Kidney (tissue), 13 donors: ENCODE measurements at regions not wholly inside any gene's neighbourhood (a gene's known extent, or its start where the extent isn't known, plus 50 kb on each side); places are given as distances from the start of the nearest gene placed in this dataset.

Source experiments
- DNase-seq, 5 donors: peaks; one replicate each; pipeline ENCODE4 v3.0.0-alpha.2; 2013 to 2020
- FAIRE-seq: peaks from 2 replicates; lab custom pipeline; 2012; peaks lifted over from hg19 to GRCh38; lab: Jason Lieb, UNC
- H3K27ac ChIP-seq, 2 donors: one replicate each; pipeline ENCODE4 v1.7.0; 2013; ENCODE audit warnings: low read depth in 2 of 2, low read length in 2 of 2, inconsistent platforms in 1 of 2
- H3K27me3 ChIP-seq: one replicate; pipeline ENCODE4 v1.7.1; 2013; ENCODE audit warnings: low read length, inconsistent platforms; ENCODE audit not compliant: control insufficient read depth, insufficient read depth
- H3K36me3 ChIP-seq, 3 donors: one replicate each; pipeline versions ENCODE4 v1.7.0 to v1.7.1; 2013; ENCODE audit warnings: low read length in 3 of 3, control low read depth in 1 of 3, inconsistent platforms in 1 of 3; ENCODE audit not compliant: insufficient read depth in 3 of 3, control insufficient read depth in 2 of 3
- H3K4me1 ChIP-seq, 3 donors: one replicate each; pipeline versions ENCODE4 v1.7.0 to v1.7.1; 2013; ENCODE audit warnings: low read length in 3 of 3, inconsistent platforms in 1 of 3, low read depth in 1 of 3; ENCODE audit not compliant: control insufficient read depth in 2 of 3, insufficient read depth in 2 of 3
- H3K4me3 ChIP-seq, 3 donors: one replicate each; pipeline versions ENCODE4 v1.7.0 to v1.8.1; 2013; ENCODE audit warnings: low read length in 3 of 3, control low read depth in 1 of 3, inconsistent platforms in 1 of 3
- H3K9ac ChIP-seq, 3 donors: one replicate each; pipeline versions ENCODE4 v1.7.0 to v1.7.1; 2013; ENCODE audit warnings: low read length in 3 of 3, control low read depth in 1 of 3, inconsistent platforms in 1 of 3
- H3K9me3 ChIP-seq, 3 donors: one replicate each; pipeline versions ENCODE4 v1.7.0 to v1.7.1; 2013; ENCODE audit warnings: low read length in 3 of 3, control low read depth in 1 of 3, inconsistent platforms in 1 of 3; ENCODE audit not compliant: control insufficient read depth in 2 of 3, insufficient read depth in 1 of 3
- intact Hi-C: fragments of 100-400 bp; cut with DNase I; formaldehyde crosslinking; loops from one replicate; pipeline ENCODE4 v1.11.1; 2022
- TF ChIP-seq, protein P1 (sequence below): IDR thresholded peaks from 3 replicates; pipeline ENCODE4 v1.5.1; 2012; ENCODE audit warnings: mild to moderate bottlenecking, moderate library complexity, borderline replicate concordance; ENCODE audit not compliant: insufficient read depth; ENCODE audit errors: extremely low read depth
- donor health status: control.
- donor health status: control.
- donor health status: control.
- donor health status: control.
- donor health status: control.
- donor health status: DM: yes; HTN: yes; CAD: no.
- donor health status: Normal renal cell carcinoma (clear cell type).

DNA sequence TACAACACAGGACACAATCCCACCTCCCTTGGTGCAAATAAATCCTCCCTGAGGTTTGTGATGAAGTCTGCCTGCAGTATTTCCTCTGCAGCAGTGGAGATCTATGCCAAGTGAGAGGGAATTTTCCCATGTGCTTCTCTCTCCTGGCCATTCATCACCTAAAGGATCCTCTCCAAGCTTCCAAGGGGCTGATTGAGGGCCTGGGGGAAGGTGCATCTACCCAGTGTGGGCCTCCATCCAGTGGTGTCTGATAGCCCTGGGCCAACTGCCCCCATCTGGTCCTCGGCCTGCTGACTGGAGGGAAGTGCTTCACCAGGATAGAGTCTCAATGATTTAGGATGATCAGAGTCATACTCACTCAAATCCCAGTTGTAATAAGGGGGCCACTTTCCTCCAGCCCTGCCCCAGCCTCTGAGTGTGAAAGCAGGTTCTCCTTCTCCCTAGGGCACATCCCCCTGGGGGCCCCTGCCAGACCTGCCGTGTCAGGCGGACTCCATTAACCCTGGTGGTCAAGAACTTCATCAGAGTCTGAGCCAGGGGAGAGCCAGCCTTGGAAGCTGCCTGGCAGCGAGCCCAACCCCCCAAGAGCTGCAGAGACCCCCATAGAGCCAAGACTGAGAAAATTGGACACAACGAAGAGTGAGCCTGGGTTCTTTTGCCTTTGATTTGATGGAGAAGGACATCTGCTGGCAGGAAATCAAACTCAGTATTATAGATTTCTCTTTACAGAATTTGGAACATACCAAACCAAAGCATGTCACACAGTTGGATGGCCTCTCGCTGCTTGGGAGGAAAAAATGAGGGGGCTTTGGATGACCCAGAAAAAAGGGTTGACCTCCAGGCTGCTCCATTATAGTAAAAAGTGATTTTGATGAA is 509.6 kb downstream of the CMPK2 start:
- no peaks in the 10 kb centered on the region for H3K9me3 ChIP-seq
- intact Hi-C loops = no loop called here

GRCh38 chr2:6358546-6358945 is 507.2 kb downstream of the CMPK2 start:
- H3K36me3 ChIP-seq = no peaks in the 10 kb centered on the region
- no peak overlapping the region for H3K4me3 ChIP-seq
- no peak overlapping the region for H3K9ac ChIP-seq
- no peaks in the 10 kb centered on the region for H3K4me1 ChIP-seq
- FAIRE-seq (no peak), DNase-seq (no peak)
- TF ChIP-seq, protein P1, sequence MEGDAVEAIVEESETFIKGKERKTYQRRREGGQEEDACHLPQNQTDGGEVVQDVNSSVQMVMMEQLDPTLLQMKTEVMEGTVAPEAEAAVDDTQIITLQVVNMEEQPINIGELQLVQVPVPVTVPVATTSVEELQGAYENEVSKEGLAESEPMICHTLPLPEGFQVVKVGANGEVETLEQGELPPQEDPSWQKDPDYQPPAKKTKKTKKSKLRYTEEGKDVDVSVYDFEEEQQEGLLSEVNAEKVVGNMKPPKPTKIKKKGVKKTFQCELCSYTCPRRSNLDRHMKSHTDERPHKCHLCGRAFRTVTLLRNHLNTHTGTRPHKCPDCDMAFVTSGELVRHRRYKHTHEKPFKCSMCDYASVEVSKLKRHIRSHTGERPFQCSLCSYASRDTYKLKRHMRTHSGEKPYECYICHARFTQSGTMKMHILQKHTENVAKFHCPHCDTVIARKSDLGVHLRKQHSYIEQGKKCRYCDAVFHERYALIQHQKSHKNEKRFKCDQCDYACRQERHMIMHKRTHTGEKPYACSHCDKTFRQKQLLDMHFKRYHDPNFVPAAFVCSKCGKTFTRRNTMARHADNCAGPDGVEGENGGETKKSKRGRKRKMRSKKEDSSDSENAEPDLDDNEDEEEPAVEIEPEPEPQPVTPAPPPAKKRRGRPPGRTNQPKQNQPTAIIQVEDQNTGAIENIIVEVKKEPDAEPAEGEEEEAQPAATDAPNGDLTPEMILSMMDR = no peak
- intact Hi-C loops = no loop called here
- H3K9me3 ChIP-seq = no peaks in the 10 kb centered on the region
- no peak overlapping the region for H3K27ac ChIP-seq
- H3K27me3 ChIP-seq = no peaks in the 10 kb centered on the region

More for the DNA sequence above, 509.6 kb downstream of the CMPK2 start:
- TF ChIP-seq, protein P1 = no peak
- DNase-seq (no peak), FAIRE-seq (no peak)
- Histone ChIP-seq H3K4me1 (no peaks in the 10 kb centered on the region), H3K4me3 (no peak overlapping the region), H3K27ac (no peak overlapping the region), H3K36me3 (no peaks in the 10 kb centered on the region), H3K9ac (no peak overlapping the region), H3K27me3 (no peaks in the 10 kb centered on the region)

DNA sequence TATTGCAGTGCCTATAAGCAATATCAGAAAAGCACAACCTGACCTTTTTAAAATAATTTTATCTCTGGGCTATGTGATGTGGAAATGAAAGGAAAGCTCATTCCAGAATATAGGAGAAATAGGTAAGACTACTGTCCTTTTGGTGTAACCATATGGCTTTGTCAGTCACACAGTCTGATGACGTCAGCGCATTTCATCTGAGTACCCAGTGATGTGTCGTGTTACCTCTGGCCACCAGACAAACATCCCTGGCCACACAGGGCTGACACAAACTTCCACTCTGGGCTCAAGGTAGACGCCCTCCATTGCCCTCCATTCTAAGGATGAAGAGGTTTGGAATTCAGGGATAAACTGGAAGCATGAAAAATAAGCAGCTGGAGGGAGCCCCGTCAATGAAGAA is 506.7 kb downstream of the CMPK2 start:
- Histone ChIP-seq H3K27me3 (no peaks in the 10 kb centered on the region), H3K4me1 (no peaks in the 10 kb centered on the region), H3K9me3 (no peaks in the 10 kb centered on the region), H3K27ac (no peak overlapping the region), H3K4me3 (no peak overlapping the region), H3K36me3 (no peaks in the 10 kb centered on the region), H3K9ac (no peak overlapping the region)
- TF ChIP-seq, protein P1 = no peak
- DNase-seq (no peak), FAIRE-seq (no peak)
- intact Hi-C loops = no loop called here

DNA sequence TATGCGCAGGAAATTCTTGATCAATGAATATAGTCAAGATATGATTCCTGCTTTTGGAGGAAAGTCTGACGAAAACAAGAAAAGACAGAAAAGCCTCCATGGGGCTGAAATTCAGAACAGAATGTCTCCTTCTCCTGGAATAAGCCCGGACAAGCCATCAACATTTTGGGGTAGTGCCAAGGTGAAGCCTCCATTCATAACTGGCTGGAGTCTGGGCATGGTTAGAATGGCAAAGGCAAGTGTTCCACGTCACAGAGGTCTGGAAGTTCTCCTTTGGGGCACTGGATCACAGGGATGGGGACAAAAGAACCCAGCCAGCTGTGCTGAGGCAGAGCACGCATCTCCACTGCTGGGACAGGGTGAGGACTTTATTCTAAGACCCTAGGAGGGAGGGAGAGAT is 505.7 kb downstream of the CMPK2 start:
- Histone ChIP-seq H3K4me1 (no peaks in the 10 kb centered on the region), H3K9ac (no peak overlapping the region), H3K36me3 (no peaks in the 10 kb centered on the region), H3K27ac (no peak overlapping the region), H3K9me3 (no peaks in the 10 kb centered on the region), H3K27me3 (no peaks in the 10 kb centered on the region), H3K4me3 (no peak overlapping the region)
- FAIRE-seq (no peak), DNase-seq (no peak)
- intact Hi-C loops = no loop called here
- TF ChIP-seq, protein P1 = no peak
